ENCODE measurements at regions not wholly inside any gene's neighbourhood (a gene's known extent, or its start where the extent isn't known, plus 50 kb on each side); places are given as distances from the start of the nearest gene placed in this dataset.

DNA sequence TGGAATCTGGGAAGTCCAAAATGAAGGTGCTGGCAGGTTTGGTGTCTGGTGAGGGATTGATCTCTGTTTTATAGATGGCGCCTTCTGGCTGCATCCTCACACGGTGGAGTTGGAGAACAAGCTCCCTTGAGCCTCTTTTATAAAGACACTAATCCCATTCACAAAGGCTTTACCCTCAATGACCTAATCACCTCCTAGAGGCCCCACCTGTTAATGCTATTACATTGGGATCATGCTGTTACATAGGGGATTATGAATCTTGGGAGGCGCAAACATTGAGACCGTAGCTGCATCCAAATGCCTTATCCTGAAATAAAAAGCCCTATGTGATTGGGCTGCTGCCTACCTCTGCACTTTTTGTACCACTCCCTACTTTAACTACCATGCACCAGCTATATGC lies 197.1 kb upstream of the HMHB1 start:
- H3K27me3 ChIP-seq = no peaks in the 10 kb centered on the region
- no peak overlapping the region for H3K4me3 ChIP-seq
- no peaks in the 10 kb centered on the region for H3K9me3 ChIP-seq
- no peaks in the 10 kb centered on the region for H3K4me1 ChIP-seq
- TF ChIP-seq, protein P1, sequence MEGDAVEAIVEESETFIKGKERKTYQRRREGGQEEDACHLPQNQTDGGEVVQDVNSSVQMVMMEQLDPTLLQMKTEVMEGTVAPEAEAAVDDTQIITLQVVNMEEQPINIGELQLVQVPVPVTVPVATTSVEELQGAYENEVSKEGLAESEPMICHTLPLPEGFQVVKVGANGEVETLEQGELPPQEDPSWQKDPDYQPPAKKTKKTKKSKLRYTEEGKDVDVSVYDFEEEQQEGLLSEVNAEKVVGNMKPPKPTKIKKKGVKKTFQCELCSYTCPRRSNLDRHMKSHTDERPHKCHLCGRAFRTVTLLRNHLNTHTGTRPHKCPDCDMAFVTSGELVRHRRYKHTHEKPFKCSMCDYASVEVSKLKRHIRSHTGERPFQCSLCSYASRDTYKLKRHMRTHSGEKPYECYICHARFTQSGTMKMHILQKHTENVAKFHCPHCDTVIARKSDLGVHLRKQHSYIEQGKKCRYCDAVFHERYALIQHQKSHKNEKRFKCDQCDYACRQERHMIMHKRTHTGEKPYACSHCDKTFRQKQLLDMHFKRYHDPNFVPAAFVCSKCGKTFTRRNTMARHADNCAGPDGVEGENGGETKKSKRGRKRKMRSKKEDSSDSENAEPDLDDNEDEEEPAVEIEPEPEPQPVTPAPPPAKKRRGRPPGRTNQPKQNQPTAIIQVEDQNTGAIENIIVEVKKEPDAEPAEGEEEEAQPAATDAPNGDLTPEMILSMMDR (IDR thresholded peaks at IDR 0.05) = no peak
- no peak for DNase-seq (ENCODE audit: low spot score in 2 of 2)
- no peak overlapping the region for H3K27ac ChIP-seq
- no peaks in the 10 kb centered on the region for H3K36me3 ChIP-seq
- intact Hi-C loops (cut with DNase I) = no loop called here

DNA sequence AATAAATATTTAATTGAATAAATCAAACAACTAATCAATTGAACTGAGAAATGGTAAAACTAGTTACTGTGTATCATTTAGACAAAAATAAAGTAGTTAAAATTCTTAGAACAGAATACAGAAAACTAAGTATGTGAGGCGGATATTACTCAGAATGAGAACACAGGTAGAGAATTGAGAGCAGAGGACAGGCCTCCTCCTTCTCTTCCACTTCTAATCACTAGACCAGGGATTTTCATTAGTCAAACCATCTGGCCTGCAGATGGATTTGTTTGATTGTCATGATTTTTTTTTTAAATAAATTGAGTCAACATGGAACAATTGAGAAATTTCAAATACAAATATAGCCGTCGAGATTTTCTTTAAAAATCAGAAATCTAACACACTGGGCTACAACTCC lies 198.6 kb upstream of the HMHB1 start:
- no peak for DNase-seq (ENCODE audit: low spot score in 2 of 2)
- Histone ChIP-seq H3K4me3 (no peak overlapping the region), H3K27ac (no peak overlapping the region), H3K27me3 (no peaks in the 10 kb centered on the region), H3K9me3 (no peaks in the 10 kb centered on the region), H3K4me1 (no peaks in the 10 kb centered on the region), H3K36me3 (no peaks in the 10 kb centered on the region)
- intact Hi-C loops (cut with DNase I) = no loop called here
- TF ChIP-seq, protein P1 (IDR thresholded peaks at IDR 0.05) = no peak

DNA sequence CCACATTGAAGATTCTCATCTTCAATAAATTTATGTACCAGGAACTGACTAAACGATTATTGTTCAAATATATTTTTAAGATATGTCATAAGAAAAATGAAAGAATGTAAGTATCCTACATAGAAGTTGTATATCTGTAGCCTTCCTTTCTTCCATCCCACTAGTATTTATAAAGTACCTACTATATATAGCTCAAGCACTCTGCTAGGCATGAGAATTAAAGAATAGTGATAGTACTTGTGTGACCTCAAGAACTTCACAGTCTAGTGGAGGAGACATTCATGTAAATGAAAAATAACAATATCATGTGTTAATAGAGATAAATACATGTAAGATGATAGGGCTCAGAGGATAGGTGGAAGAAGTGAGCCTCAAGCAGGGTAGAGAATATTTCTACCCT lies 201.0 kb upstream of the HMHB1 start:
- no peaks in the 10 kb centered on the region for H3K9me3 ChIP-seq
- H3K4me1 ChIP-seq = no peaks in the 10 kb centered on the region
- H3K4me3 ChIP-seq = no peak overlapping the region
- TF ChIP-seq, protein P1 (IDR thresholded peaks at IDR 0.05) = no peak
- no peaks in the 10 kb centered on the region for H3K36me3 ChIP-seq
- H3K27me3 ChIP-seq = no peaks in the 10 kb centered on the region
- no peak overlapping the region for H3K27ac ChIP-seq
- DNase-seq (ENCODE audit: low spot score in 2 of 2) = no peak
- intact Hi-C loops (cut with DNase I) = no loop called here

DNA sequence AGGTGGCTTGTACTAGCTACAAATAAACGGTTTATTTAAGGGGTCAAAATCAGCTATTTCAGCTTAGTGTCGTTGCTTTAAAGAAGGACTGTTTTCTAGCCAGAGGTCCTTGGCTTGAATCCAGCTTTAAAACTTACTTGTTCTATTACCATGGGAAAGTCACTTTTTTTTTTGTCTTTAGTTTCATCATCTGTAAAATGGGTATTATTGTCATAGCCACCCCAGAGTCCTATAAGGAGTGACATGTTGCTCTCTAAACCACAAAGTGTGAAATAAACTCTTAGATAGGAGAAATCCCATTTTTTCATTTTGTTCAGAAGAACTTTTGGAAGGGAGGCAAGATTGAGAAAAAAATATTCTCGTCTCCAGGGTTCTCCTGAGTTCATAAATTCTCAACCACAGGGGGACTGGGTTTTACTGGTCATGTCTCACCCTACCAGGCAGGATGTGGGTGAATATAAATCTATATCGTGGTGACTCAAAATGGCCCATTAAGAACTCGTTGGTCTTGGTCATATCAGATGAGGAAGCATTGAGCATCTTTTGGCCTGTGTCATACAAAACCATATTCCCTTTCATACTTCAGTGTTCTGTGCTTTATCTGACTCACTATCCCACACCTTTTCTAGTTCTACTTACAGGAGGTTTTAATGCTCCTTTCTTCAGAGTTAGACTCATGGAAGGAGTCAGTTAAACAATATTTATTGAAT lies 202.7 kb upstream of the NR3C1 start:
- Histone ChIP-seq H3K4me3 (no peak overlapping the region), H3K9me3 (no peaks in the 10 kb centered on the region)

DNA sequence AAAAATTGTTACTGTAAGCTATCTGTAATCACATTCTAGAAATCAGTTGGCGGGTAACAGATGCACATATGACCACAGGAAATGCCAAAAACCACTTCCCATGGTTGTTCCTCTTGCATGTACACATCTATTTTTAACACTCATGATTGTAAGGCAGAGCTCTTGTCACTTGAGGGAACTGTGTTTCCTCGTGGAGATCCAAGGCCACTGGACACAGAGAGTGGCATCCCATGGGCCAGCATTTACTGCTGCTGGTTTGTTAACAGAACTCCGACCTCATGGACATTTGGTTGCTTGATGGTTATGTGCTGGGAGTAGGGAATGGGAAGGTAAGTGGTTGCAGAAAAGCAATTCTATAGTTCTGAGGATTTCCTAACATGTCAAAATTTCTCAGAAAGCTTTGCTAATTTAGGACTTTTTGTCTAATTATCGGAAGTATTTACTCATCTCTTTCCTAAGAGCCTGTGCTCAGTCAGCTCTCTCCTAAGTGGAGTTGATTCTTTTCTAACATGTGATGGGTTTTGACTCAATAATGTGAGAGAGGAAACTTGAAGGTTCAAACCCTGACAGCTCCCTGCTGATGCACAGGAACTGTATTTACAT lies 202.0 kb upstream of the NR3C1 start:
- H3K4me3 ChIP-seq = no peak overlapping the region
- TF ChIP-seq, protein P1 (IDR thresholded peaks at IDR 0.05) = no peak
- intact Hi-C loops (cut with DNase I) = no loop called here
- no peaks in the 10 kb centered on the region for H3K4me1 ChIP-seq
- DNase-seq (ENCODE audit: low spot score in 2 of 2) = peak in 1 of 2 donors; percentile 64
- no peak overlapping the region for H3K27ac ChIP-seq
- H3K36me3 ChIP-seq = no peaks in the 10 kb centered on the region
- no peaks in the 10 kb centered on the region for H3K9me3 ChIP-seq
- H3K27me3 ChIP-seq = no peaks in the 10 kb centered on the region

More for the DNA sequence above, 202.7 kb upstream of the NR3C1 start:
- no peak for DNase-seq (ENCODE audit: low spot score in 2 of 2)
- TF ChIP-seq, protein P1 (IDR thresholded peaks at IDR 0.05) = no peak
- Histone ChIP-seq H3K4me1 (no peaks in the 10 kb centered on the region), H3K27me3 (no peaks in the 10 kb centered on the region), H3K36me3 (no peaks in the 10 kb centered on the region), H3K27ac (no peak overlapping the region)
- intact Hi-C loops (cut with DNase I) = no loop called here

Measured in ascending aorta (tissue), 2 donors.